Vagina (tissue), 2 donors: ENCODE measurements at regions not wholly inside any gene's neighbourhood (a gene's known extent, or its start where the extent isn't known, plus 50 kb on each side); places are given as distances from the start of the nearest gene placed in this dataset.
"Not testable (repeated sequence)": the region's sequence is repeated elsewhere in the genome, so short reads cannot be mapped to it uniquely, and the experiment has no call there.

Source experiments
- DNase-seq, 2 donors: peaks; one replicate each; pipeline ENCODE4 v3.0.0-alpha.2; 2017; ENCODE audit errors: extremely low spot score in 2 of 2
- H3K27ac ChIP-seq: fragments of 200-600 bp; sonication (generic); one replicate; pipeline ENCODE4 v1.5.1; 2019
- H3K27me3 ChIP-seq: fragments of 200-600 bp; sonication (generic); one replicate; pipeline ENCODE4 v1.5.1; 2019
- H3K36me3 ChIP-seq, 2 donors: fragments of 200-600 bp; sonication (generic); one replicate each; pipeline ENCODE4 v1.5.1; 2017 to 2019
- H3K4me1 ChIP-seq: fragments of 200-600 bp; sonication (generic); one replicate; pipeline ENCODE4 v1.5.1; 2019
- H3K4me3 ChIP-seq, 2 donors: fragments of 200-600 bp; sonication (generic); 1 replicate in 1 of 2; 2 replicates in 1 of 2; pipeline ENCODE4 v1.5.1; 2016 to 2019
- H3K9me3 ChIP-seq: fragments of 200-600 bp; sonication (generic); one replicate; pipeline ENCODE4 v1.5.1; 2019
- POLR2A ChIP-seq, 2 donors: fragments of 450-650 bp; IDR thresholded peaks; one replicate each; pipeline ENCODE4 v1.6.1; 2017; ENCODE audit warnings: antibody characterized with exemption in 2 of 2, mild to moderate bottlenecking in 2 of 2, moderate library complexity in 2 of 2
- POLR2AphosphoS5 ChIP-seq, 2 donors: sonication (generic); formaldehyde crosslinking; IDR thresholded peaks; one replicate each; pipeline ENCODE4 v1.9.0; 2017; ENCODE audit warnings: antibody characterized with exemption in 2 of 2, mild to moderate bottlenecking in 2 of 2, low read depth in 1 of 2; ENCODE audit not compliant: insufficient read depth in 1 of 2
- intact Hi-C: fragments of 100-400 bp; cut with DNase I; formaldehyde crosslinking; loops from one replicate; pipeline ENCODE4 v1.15.1; 2023
- TF ChIP-seq, protein P1 (sequence below), 3 experiments: fragments of 450-650 bp in 2 of 3; fragments of 200-600 bp in 1 of 3; sonication (generic) in 1 of 3; IDR thresholded peaks; one replicate each; pipeline ENCODE4 v1.5.1; 2017 to 2019; ENCODE audit warnings: antibody characterized with exemption in 3 of 3, mild to moderate bottlenecking in 2 of 3, moderate library complexity in 2 of 3

DNA sequence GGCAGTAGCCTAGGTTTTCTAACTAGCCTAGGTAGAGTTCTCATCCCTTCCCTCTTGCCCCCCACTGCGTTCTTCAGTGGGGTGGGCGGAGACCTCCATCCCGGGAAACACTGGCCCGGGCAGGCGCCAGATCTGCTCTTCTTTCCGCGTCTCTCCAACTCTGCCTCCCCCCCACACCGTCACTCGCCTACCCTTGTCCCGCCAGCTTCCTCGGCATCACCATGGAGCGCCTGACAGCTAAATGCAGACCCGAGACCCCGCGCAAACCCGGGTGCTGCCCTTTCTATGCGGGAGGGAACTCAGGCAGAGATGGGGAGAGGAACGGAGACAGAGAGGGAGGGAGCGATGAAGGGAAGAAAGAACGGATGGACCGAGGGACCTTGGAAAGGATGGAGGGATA lies 1494.8 kb upstream of the DEFB115 start:
- no peak overlapping the region for H3K27ac ChIP-seq
- no peaks in the 10 kb centered on the region for H3K36me3 ChIP-seq
- no peaks in the 10 kb centered on the region for H3K27me3 ChIP-seq
- H3K4me1 ChIP-seq: no peaks in the 10 kb centered on the region
- intact Hi-C loops: no loop called here
- no peak for DNase-seq
- H3K4me3 ChIP-seq: no peak overlapping the region
- TF ChIP-seq, protein P1, sequence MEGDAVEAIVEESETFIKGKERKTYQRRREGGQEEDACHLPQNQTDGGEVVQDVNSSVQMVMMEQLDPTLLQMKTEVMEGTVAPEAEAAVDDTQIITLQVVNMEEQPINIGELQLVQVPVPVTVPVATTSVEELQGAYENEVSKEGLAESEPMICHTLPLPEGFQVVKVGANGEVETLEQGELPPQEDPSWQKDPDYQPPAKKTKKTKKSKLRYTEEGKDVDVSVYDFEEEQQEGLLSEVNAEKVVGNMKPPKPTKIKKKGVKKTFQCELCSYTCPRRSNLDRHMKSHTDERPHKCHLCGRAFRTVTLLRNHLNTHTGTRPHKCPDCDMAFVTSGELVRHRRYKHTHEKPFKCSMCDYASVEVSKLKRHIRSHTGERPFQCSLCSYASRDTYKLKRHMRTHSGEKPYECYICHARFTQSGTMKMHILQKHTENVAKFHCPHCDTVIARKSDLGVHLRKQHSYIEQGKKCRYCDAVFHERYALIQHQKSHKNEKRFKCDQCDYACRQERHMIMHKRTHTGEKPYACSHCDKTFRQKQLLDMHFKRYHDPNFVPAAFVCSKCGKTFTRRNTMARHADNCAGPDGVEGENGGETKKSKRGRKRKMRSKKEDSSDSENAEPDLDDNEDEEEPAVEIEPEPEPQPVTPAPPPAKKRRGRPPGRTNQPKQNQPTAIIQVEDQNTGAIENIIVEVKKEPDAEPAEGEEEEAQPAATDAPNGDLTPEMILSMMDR (IDR thresholded peaks at IDR 0.05): no peak
- no peak for TF ChIP-seq POLR2AphosphoS5 (IDR thresholded peaks at IDR 0.05; ENCODE audit: insufficient read depth in 1 of 2, low read depth in 1 of 2)
- no peak for TF ChIP-seq POLR2A (IDR thresholded peaks at IDR 0.05)
- no peaks in the 10 kb centered on the region for H3K9me3 ChIP-seq

DNA sequence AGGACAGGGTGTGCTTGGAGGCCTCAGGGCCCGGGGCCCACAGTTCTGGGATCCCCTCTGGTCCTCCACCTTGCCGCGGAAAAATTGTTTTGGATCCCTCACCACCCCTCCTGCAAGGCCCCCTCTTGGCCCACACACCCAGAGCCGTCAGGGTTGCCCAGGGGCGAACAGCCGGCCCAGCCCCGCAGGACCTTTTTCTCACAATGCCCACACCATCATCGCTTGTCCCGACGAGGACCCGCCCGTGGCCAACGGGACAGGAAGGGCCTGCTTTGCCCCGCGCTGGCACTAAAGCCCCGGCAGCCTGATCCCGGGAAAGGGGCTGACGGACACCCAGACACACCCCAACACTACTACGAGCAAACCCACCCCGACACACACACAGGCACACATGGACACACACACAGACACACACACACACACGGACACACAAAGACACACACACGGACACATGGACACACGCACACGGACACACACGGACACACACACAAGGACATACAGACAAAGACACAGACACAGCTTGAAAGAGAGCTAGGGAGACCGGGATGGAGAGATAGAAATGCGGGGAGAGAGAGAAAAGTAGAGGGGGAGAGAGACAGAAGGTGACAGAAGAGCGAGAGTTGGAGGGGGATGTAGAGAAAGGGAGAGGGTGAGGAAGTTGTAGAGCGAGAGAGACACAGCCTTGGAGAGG lies 1493.5 kb upstream of the DEFB115 start:
- Histone ChIP-seq H3K27ac (no peak overlapping the region), H3K36me3 (no peaks in the 10 kb centered on the region), H3K4me3 (no peak overlapping the region), H3K27me3 (no peaks in the 10 kb centered on the region), H3K9me3 (no peaks in the 10 kb centered on the region), H3K4me1 (no peaks in the 10 kb centered on the region)
- DNase-seq: no peak
- TF ChIP-seq, protein P1 (IDR thresholded peaks at IDR 0.05): no peak
- no peak for TF ChIP-seq POLR2A (IDR thresholded peaks at IDR 0.05)
- no peak for TF ChIP-seq POLR2AphosphoS5 (IDR thresholded peaks at IDR 0.05; ENCODE audit: insufficient read depth in 1 of 2, low read depth in 1 of 2)
- intact Hi-C loops: no loop called here

DNA sequence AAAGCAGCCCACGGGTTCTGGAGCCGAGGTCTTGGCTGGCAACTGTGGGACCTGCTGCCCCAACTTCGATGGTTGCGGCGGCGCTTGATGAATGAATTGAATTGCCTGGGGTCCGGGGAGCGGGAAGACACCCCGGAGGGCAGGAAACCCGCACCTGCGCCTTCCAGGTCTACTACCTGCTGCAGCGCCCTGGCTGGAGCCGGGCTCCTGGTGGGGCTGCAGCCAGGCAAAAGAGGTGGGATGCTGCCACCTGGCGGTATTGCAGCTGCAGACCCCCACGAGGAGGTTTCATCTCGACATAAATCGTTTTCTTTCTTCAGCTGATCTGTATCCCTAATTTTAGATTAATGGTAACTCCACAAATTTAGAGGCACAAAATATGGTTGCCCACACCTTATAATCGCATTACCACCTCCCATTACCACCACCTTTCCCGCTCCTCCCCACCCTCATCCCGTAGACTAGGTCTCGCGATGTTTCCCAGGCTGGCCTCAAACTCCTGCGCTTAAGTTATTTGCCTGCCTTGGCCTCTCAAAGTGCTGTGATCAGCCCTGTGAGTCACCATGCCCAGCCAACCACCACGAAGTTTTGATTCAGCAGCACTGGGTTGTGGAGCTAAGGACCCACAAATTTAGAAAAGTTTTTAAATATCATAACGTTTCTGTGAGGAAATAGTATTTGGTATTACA lies 1492.4 kb upstream of the DEFB115 start:
- H3K4me3 ChIP-seq, H3K4me1 ChIP-seq, H3K27me3 ChIP-seq, DNase-seq, H3K9me3 ChIP-seq, intact Hi-C loops, H3K36me3 ChIP-seq, H3K27ac ChIP-seq: not testable (repeated sequence)

DNA sequence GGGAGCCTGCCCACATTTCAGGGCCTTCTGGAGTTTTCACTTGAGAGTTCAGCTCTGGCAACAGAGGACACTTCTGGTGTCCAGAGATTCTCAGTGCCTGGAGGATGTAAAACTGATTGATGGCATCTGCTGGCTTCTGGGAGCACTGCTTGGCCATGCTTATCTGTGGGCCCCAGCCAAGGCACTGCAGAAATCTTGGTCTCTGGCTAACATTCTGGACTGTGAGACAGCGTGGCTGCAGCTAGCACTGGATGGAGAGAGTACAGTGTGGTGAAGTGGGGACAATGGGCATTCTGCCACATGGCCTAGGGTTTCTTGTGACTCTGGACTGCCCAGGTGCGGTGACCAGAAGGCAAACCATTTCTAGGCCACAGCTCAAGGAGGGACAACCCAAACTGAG lies 1479.4 kb upstream of the DEFB115 start:
- H3K4me1 ChIP-seq, intact Hi-C loops, H3K36me3 ChIP-seq, H3K4me3 ChIP-seq, H3K27me3 ChIP-seq, H3K9me3 ChIP-seq, H3K27ac ChIP-seq, DNase-seq: not testable (repeated sequence)

DNA sequence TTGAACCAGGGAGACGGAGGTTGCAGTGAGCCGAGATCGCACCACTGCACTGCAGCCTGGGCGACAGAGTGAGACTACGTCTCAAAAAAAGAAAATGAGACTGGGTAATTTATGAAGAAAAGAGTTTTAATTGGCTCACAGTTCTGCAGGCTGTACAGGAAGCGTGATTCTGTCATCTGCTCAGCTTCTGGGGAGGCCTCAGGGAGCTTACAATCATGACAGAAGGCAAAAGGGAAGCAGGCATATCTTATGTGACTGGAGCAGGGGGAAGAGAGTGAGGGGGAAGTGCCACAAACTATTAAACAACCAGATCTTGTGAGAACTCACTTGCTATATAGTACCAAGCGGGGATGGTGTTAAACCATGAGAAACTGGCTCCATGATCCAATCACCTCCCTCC lies 1476.2 kb upstream of the DEFB115 start:
- DNase-seq, H3K36me3 ChIP-seq, H3K4me3 ChIP-seq, H3K27me3 ChIP-seq, intact Hi-C loops, H3K9me3 ChIP-seq, H3K27ac ChIP-seq, H3K4me1 ChIP-seq: not testable (repeated sequence)

DNA sequence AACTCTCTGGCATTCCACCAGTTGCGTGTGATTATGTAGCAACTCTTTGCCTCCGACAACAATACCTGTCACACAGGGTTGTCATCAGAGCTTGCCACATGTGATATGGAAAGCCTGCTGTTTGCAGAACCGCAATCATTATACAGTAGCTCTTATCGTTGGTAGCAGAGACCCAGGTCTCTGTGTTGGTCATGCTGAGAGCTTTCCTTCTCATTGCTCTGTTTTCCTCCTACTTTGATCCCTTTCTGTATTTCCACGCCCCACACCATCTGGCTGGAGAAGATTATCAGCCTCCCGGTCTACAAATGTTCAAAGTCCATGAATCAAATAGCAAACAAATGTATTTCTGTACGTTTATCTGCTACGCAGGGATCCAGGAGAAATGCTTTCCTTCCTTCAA lies 1475.6 kb upstream of the DEFB115 start:
- H3K36me3 ChIP-seq, H3K27me3 ChIP-seq, intact Hi-C loops, H3K27ac ChIP-seq, H3K4me3 ChIP-seq, H3K9me3 ChIP-seq, DNase-seq, H3K4me1 ChIP-seq: not testable (repeated sequence)

DNA sequence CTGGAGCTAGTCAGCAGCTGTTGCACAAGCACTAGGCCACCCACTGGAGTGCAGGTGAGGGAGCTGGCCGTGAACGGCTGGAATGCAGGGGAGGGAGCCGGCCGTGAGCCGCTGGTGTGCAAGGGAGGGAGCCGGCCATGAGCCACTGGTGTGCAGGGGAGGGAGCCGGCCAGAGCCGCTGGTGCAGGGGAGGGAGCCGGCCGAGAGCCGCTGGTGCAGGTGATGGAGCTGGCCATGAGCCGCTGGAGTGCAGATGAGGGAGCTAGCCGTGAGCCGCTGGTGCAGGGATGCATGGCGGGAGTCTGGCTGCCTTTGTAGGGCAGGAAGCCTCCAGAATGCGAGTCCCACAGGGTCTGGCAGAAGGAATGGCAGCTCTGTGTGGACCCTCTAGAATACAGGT lies 1470.0 kb upstream of the DEFB115 start:
- intact Hi-C loops, H3K27ac ChIP-seq, H3K4me1 ChIP-seq, H3K4me3 ChIP-seq, H3K27me3 ChIP-seq, H3K9me3 ChIP-seq, H3K36me3 ChIP-seq, DNase-seq: not testable (repeated sequence)
